HEK293T (cell line): ENCODE measurements at regions not wholly inside any gene's neighbourhood (a gene's known extent, or its start where the extent isn't known, plus 50 kb on each side); places are given as distances from the start of the nearest gene placed in this dataset.

Source experiments
- CTCF ChIA-PET: fragments of 350-600 bp; formaldehyde crosslinking; extraction: SDS; loops from one replicate; lab custom pipeline; 2021; ENCODE audit warnings: antibody characterized with exemption, inconsistent platforms; lab: Yijun Ruan, JAX
- POLR2A ChIA-PET: fragments of 350-600 bp; formaldehyde crosslinking; extraction: SDS; loops from one replicate; lab custom pipeline; 2020; ENCODE audit warnings: antibody characterized with exemption, inconsistent platforms; lab: Yijun Ruan, JAX
- DNase-seq: peaks from one replicate; pipeline ENCODE4 v3.0.0; 2012; ENCODE audit warnings: mixed read lengths; ENCODE audit errors: extremely low spot score
- ARNT ChIP-seq: fragments of 450-650 bp; IDR thresholded peaks from 2 replicates; pipeline ENCODE4 v1.6.1; 2017; ENCODE audit warnings: mild to moderate bottlenecking
- BHLHE40 ChIP-seq: fragments of 450-650 bp; IDR thresholded peaks from 2 replicates; pipeline ENCODE4 v1.6.1; 2016; ENCODE audit warnings: mild to moderate bottlenecking, moderate library complexity, borderline replicate concordance
- CTBP1 ChIP-seq: fragments of 450-650 bp; IDR thresholded peaks from 2 replicates; pipeline ENCODE4 v1.6.1; 2016; ENCODE audit warnings: borderline replicate concordance
- ELF4 ChIP-seq: fragments of 450-650 bp; IDR thresholded peaks from 2 replicates; pipeline ENCODE4 v1.6.1; 2017; ENCODE audit warnings: antibody characterized with exemption
- FOXA1 ChIP-seq: fragments of 450-650 bp; IDR thresholded peaks from 2 replicates; pipeline ENCODE4 v1.6.1; 2016; ENCODE audit warnings: mild to moderate bottlenecking
- FOXK2 ChIP-seq: fragments of 450-650 bp; IDR thresholded peaks from 2 replicates; pipeline ENCODE4 v1.6.1; 2016; ENCODE audit warnings: mild to moderate bottlenecking
- FOXM1 ChIP-seq: fragments of 450-650 bp; IDR thresholded peaks from 2 replicates; pipeline ENCODE4 v1.6.1; 2017; ENCODE audit warnings: mild to moderate bottlenecking, borderline replicate concordance
- HDGF ChIP-seq: fragments of 450-650 bp; IDR thresholded peaks from 2 replicates; pipeline ENCODE4 v1.6.1; 2017; ENCODE audit warnings: antibody characterized with exemption, borderline replicate concordance
- L3MBTL2 ChIP-seq: fragments of 450-650 bp; conservative IDR thresholded peaks from 2 replicates; pipeline ENCODE4 v1.6.1; 2016; ENCODE audit warnings: mild to moderate bottlenecking
- LEF1 ChIP-seq: fragments of 450-650 bp; IDR thresholded peaks from 2 replicates; pipeline ENCODE4 v1.6.1; 2017; ENCODE audit warnings: mild to moderate bottlenecking, borderline replicate concordance
- NFRKB ChIP-seq: fragments of 450-650 bp; IDR thresholded peaks from 2 replicates; pipeline ENCODE4 v1.6.1; 2016; ENCODE audit warnings: mild to moderate bottlenecking, moderate library complexity
- SP1 ChIP-seq: fragments of 450-650 bp; IDR thresholded peaks from 2 replicates; pipeline ENCODE4 v1.6.1; 2017
- SUZ12 ChIP-seq: fragments of 450-650 bp; IDR thresholded peaks from 2 replicates; pipeline ENCODE4 v1.6.1; 2016; ENCODE audit warnings: mild to moderate bottlenecking
- TARDBP ChIP-seq: fragments of 450-650 bp; IDR thresholded peaks from 2 replicates; pipeline ENCODE4 v1.6.1; 2016
- ZNF384 ChIP-seq: fragments of 450-650 bp; IDR thresholded peaks from 2 replicates; pipeline ENCODE4 v1.6.1; 2016
- TF ChIP-seq, protein P1 (sequence below): fragments of 450-650 bp; IDR thresholded peaks from 2 replicates; pipeline ENCODE4 v1.6.1; 2016

- ChIA-PET CTCF (no interaction called here), POLR2A (no interaction called here)
- TF ChIP-seq ELF4: no peak
- TF ChIP-seq HDGF: no peak
- no peak for TF ChIP-seq SP1
- TF ChIP-seq CTBP1: no peak
- TF ChIP-seq L3MBTL2: no peak
- no peak for TF ChIP-seq SUZ12
- TF ChIP-seq, protein P1, sequence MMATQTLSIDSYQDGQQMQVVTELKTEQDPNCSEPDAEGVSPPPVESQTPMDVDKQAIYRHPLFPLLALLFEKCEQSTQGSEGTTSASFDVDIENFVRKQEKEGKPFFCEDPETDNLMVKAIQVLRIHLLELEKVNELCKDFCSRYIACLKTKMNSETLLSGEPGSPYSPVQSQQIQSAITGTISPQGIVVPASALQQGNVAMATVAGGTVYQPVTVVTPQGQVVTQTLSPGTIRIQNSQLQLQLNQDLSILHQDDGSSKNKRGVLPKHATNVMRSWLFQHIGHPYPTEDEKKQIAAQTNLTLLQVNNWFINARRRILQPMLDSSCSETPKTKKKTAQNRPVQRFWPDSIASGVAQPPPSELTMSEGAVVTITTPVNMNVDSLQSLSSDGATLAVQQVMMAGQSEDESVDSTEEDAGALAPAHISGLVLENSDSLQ: no peak
- no peak for TF ChIP-seq FOXM1
- TF ChIP-seq TARDBP: no peak
- TF ChIP-seq ARNT: no peak
- TF ChIP-seq LEF1: no peak
- no peak for TF ChIP-seq FOXA1
- TF ChIP-seq ZNF384: no peak
- no peak for TF ChIP-seq NFRKB
- no peak for TF ChIP-seq FOXK2
- no peak for TF ChIP-seq BHLHE40
- DNase-seq: no peak
Measured at GRCh38 chr12:74619084-74619483, 81.4 kb downstream of the ATXN7L3B start.

DNA sequence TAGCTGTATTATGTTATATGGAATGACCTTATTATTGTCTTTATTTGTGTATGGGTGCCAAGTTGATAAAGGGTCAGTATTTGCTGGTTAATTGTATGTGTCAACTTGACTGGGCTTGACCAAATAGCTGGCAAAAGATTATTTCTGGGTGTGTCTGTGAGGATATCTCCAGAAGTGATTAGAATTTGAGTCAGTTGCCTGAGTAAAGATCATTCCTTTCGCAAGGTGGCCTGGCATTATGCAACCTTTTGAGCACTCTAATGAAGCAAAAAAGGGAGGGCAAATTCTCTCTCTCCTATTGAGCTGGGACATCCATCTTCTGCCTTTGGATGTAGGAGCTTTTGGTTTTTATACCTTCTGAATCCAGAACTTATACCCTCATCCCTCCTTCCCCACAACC, 82.2 kb downstream of the ATXN7L3B start:
- TF ChIP-seq LEF1 (no peak), FOXM1 (no peak), L3MBTL2 (no peak), HDGF (no peak), FOXA1 (no peak), NFRKB (no peak), CTBP1 (no peak), BHLHE40 (no peak), ARNT (no peak), ELF4 (no peak), ZNF384 (no peak), TARDBP (no peak), FOXK2 (no peak), SP1 (no peak)
- TF ChIP-seq, protein P1: no peak
- DNase-seq: no peak
- ChIA-PET CTCF (no interaction called here), POLR2A (no interaction called here)

GRCh38 chr12:74620921-74621320, 83.3 kb downstream of the ATXN7L3B start:
- CTCF ChIA-PET: no interaction called here

GRCh38 chr12:74624201-74624600, 86.6 kb downstream of the ATXN7L3B start:
- no peak for TF ChIP-seq ELF4
- no peak for TF ChIP-seq BHLHE40
- ChIA-PET CTCF (no interaction called here), POLR2A (no interaction called here)
- no peak for DNase-seq

More at GRCh38 chr12:74620921-74621320, 83.3 kb downstream of the ATXN7L3B start:
- TF ChIP-seq, protein P1: no peak
- no peak for TF ChIP-seq ZNF384
- no peak for TF ChIP-seq NFRKB
- TF ChIP-seq LEF1: no peak
- TF ChIP-seq CTBP1: no peak
- TF ChIP-seq FOXA1: no peak
- no peak for TF ChIP-seq BHLHE40
- TF ChIP-seq ELF4: no peak
- no peak for TF ChIP-seq ARNT
- no peak for TF ChIP-seq SUZ12
- POLR2A ChIA-PET: no interaction called here
- no peak for DNase-seq

DNA sequence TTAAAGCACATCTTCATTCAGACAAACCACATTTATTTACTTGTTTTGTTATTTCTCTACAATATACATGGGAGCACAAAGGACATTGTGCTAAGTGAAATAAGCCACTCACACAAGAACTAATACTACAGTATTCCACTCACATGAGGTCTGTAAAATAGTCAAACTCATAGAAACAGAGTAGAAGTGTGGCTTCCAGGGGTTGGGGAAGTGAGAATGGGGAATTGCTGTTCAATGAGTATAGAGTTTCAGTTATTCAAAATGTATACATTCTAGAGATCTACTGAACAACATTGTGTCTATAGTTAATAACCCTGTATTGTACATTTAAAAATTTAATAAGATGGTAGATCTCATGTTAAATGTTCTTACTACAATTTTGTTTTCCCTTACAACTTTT, 88.8 kb downstream of the ATXN7L3B start:
- CTCF ChIA-PET: no interaction called here
- POLR2A ChIA-PET: no interaction called here
- no peak for DNase-seq
- TF ChIP-seq BHLHE40 (no peak), CTBP1 (no peak), HDGF (no peak), NFRKB (no peak)

DNA sequence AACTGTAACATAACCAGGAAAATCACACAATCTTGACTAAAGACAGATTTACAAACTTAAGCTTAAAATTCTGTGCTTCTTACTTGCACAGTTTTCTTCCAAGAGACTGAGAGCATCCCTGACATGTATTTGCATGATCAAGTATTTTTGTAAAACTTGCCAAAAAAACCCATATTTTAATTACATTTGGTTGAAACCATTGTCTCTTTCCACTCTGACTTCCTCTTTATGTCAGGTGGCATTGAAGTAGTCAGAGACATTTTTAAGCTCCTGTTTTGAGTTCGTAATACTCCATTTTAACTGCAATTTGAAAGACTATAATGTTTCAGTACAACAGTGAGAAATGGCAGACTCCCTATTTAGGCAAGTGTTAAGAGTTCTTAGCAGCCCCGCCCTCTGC, 103.6 kb downstream of the ATXN7L3B start:
- TF ChIP-seq FOXA1 (no peak), FOXM1 (no peak), HDGF (no peak), LEF1 (no peak), ELF4 (no peak), SUZ12 (no peak), ZNF384 (no peak), ARNT (no peak), CTBP1 (no peak), NFRKB (no peak), BHLHE40 (no peak), SP1 (no peak), FOXK2 (no peak), TARDBP (no peak), L3MBTL2 (no peak)
- TF ChIP-seq, protein P1: no peak
- CTCF ChIA-PET: no interaction called here
- POLR2A ChIA-PET: no interaction called here
- DNase-seq: no peak
